ENCODE measurements at regions not wholly inside any gene's neighbourhood (a gene's known extent, or its start where the extent isn't known, plus 50 kb on each side); places are given as distances from the start of the nearest gene placed in this dataset.

GRCh38 chr16:76125871-76126270 is 151.3 kb upstream of the CNTNAP4 start:
- TF ChIP-seq CTCF (IDR thresholded peaks at IDR 0.05), result no peak
- TF ChIP-seq POLR2A (IDR thresholded peaks at IDR 0.05), result no peak

Measured in sigmoid colon (tissue), 3 donors.